Neural cell (in vitro differentiated cells): ENCODE measurements at regions not wholly inside any gene's neighbourhood (a gene's known extent, or its start where the extent isn't known, plus 50 kb on each side); places are given as distances from the start of the nearest gene placed in this dataset.

Experiments used
- H2AFZ ChIP-seq: fragments of 200-600, 300-800 bp; sonication (generic), shearing (Covaris generic); 2 replicates; pipeline ENCODE4 v1.6.0; 2014; ENCODE audit warnings: low read depth, mild to moderate bottlenecking, antibody characterized with exemption, low read length, moderate library complexity
- H3F3A ChIP-seq: fragments of 200-600 bp; shearing (Covaris generic); 2 replicates; pipeline ENCODE4 v1.6.1; 2016; ENCODE audit warnings: mild to moderate bottlenecking, moderate library complexity, mixed read lengths, antibody characterized with exemption, low read length; ENCODE audit not compliant: insufficient read depth, poor library complexity, severe bottlenecking
- H3K27ac ChIP-seq: fragments of 200-600, 300-800 bp; sonication (generic), shearing (Covaris generic); 2 replicates; pipeline ENCODE4 v1.5.1; 2014; ENCODE audit warnings: mild to moderate bottlenecking, low read length, moderate library complexity
- H3K27me3 ChIP-seq: fragments of 300-800, 200-600 bp; sonication (generic), shearing (Covaris generic); 2 replicates; pipeline ENCODE4 v1.6.0; 2014; ENCODE audit warnings: mild to moderate bottlenecking, low read depth, low read length, moderate library complexity; ENCODE audit not compliant: insufficient read depth
- H3K36me3 ChIP-seq: fragments of 300-800, 200-600 bp; sonication (generic), shearing (Covaris generic); 2 replicates; pipeline ENCODE4 v1.5.1; 2014; ENCODE audit warnings: mild to moderate bottlenecking, antibody characterized with exemption, low read length, moderate library complexity; ENCODE audit not compliant: insufficient read depth
- H3K4me2 ChIP-seq: fragments of 300-800, 200-600 bp; sonication (generic), shearing (Covaris generic); 2 replicates; pipeline ENCODE4 v1.6.0; 2014; ENCODE audit warnings: mild to moderate bottlenecking, low read length
- H3K4me3 ChIP-seq: fragments of 300-800, 200-600 bp; sonication (generic), shearing (Covaris generic); 2 replicates; pipeline ENCODE4 v1.5.1; 2014; ENCODE audit warnings: mild to moderate bottlenecking, low read length, moderate library complexity
- H3K79me2 ChIP-seq: fragments of 200-600 bp; shearing (Covaris generic); replicated peaks from 2 replicates; pipeline ENCODE4 v1.6.0; 2014; ENCODE audit warnings: mild to moderate bottlenecking, low read length, moderate library complexity; ENCODE audit not compliant: insufficient read depth
- H3K9ac ChIP-seq: fragments of 300-800, 200-600 bp; sonication (generic), shearing (Covaris generic); 2 replicates; pipeline ENCODE4 v1.6.1; 2016; ENCODE audit warnings: mild to moderate bottlenecking, low read length, mixed read lengths
- H3K9me2 ChIP-seq: fragments of 200-600 bp; shearing (Covaris generic); 2 replicates; pipeline ENCODE4 v1.6.1; 2016; ENCODE audit warnings: mild to moderate bottlenecking, low read length, mixed read lengths; ENCODE audit not compliant: insufficient read depth
- H3K9me3 ChIP-seq: fragments of 200-600, 300-800 bp; sonication (generic), shearing (Covaris generic); 2 replicates; pipeline ENCODE4 v1.6.1; 2016; ENCODE audit warnings: mild to moderate bottlenecking, mixed run types, low read length, moderate library complexity, mixed read lengths
- H4K20me1 ChIP-seq: fragments of 200-600 bp; shearing (Covaris generic); 2 replicates; pipeline ENCODE4 v1.6.1; 2016; ENCODE audit warnings: mild to moderate bottlenecking, mixed run types; ENCODE audit not compliant: insufficient read depth
- CTCF ChIP-seq: fragments of 450-650 bp; IDR thresholded peaks from 2 replicates; pipeline ENCODE4 v1.5.1; 2014; ENCODE audit warnings: antibody characterized with exemption, mild to moderate bottlenecking, moderate library complexity; ENCODE audit not compliant: poor library complexity, severe bottlenecking
- EP300 ChIP-seq: fragments of 450-650 bp; conservative IDR thresholded peaks from 2 replicates; pipeline ENCODE4 v1.6.1; 2014; ENCODE audit warnings: antibody characterized with exemption, mild to moderate bottlenecking, moderate library complexity; ENCODE audit not compliant: poor library complexity, severe bottlenecking
- EZH2 ChIP-seq: fragments of 200-600, 300-800 bp; shearing (Covaris generic), sonication (generic); IDR thresholded peaks from 2 replicates; pipeline ENCODE4 v1.6.1; 2014; ENCODE audit warnings: antibody characterized with exemption, low read length, borderline replicate concordance, mild to moderate bottlenecking; ENCODE audit not compliant: insufficient read depth, poor library complexity, severe bottlenecking
- MXI1 ChIP-seq: fragments of 450-650 bp; conservative IDR thresholded peaks from 2 replicates; pipeline ENCODE4 v1.6.1; 2014; ENCODE audit warnings: antibody characterized with exemption, mild to moderate bottlenecking; ENCODE audit not compliant: poor library complexity, severe bottlenecking
- POLR2AphosphoS5 ChIP-seq: IDR thresholded peaks from 2 replicates; pipeline ENCODE4 v1.6.1; 2012
- RAD21 ChIP-seq: fragments of 450-650 bp; conservative IDR thresholded peaks from 2 replicates; pipeline ENCODE4 v1.6.1; 2014; ENCODE audit warnings: antibody characterized with exemption, mild to moderate bottlenecking, moderate library complexity
- REST ChIP-seq: IDR thresholded peaks from 2 replicates; pipeline ENCODE4 v1.6.1; 2012; ENCODE audit warnings: borderline replicate concordance
- SMC3 ChIP-seq: fragments of 450-650 bp; conservative IDR thresholded peaks from 2 replicates; pipeline ENCODE4 v1.6.1; 2014; ENCODE audit warnings: antibody characterized with exemption, mild to moderate bottlenecking, moderate library complexity; ENCODE audit not compliant: poor library complexity
- TAF1 ChIP-seq: IDR thresholded peaks from 2 replicates; pipeline ENCODE4 v1.6.1; 2012; ENCODE audit warnings: low read depth

- Histone ChIP-seq H3K9ac (no peak overlapping the region), H3K27ac (no peak overlapping the region), H3K36me3 (no peaks in the 10 kb centered on the region), H3K4me2 (no peak overlapping the region), H4K20me1 (no peaks in the 10 kb centered on the region), H3K27me3 (no peaks in the 10 kb centered on the region), H3K9me3 (no peaks in the 10 kb centered on the region), H2AFZ (no peak overlapping the region), H3K4me3 (no peak overlapping the region), H3K9me2 (no peaks in the 10 kb centered on the region), H3F3A (no peaks in the 10 kb centered on the region), H3K79me2 (no peaks in the 10 kb centered on the region)
- TF ChIP-seq MXI1 (no peak), SMC3 (no peak)
These were observed 286.4 kb upstream of the TENM4 start for GRCh38 chr11:79727221-79727620.

GRCh38 chr11:79720115-79720514 is 279.3 kb upstream of the TENM4 start:
- TF ChIP-seq POLR2AphosphoS5: no peak
- TF ChIP-seq REST: no peak
- TF ChIP-seq RAD21: no peak
- TF ChIP-seq MXI1: no peak
- no peak for TF ChIP-seq TAF1
- TF ChIP-seq EP300: no peak
- TF ChIP-seq EZH2: no peak
- TF ChIP-seq CTCF: no peak
- TF ChIP-seq SMC3: no peak
- Histone ChIP-seq H3K9me3 (no peaks in the 10 kb centered on the region), H3F3A (no peaks in the 10 kb centered on the region), H3K27me3 (no peaks in the 10 kb centered on the region), H3K4me2 (no peak overlapping the region), H2AFZ (no peak overlapping the region), H4K20me1 (no peaks in the 10 kb centered on the region), H3K79me2 (no peaks in the 10 kb centered on the region), H3K4me3 (no peak overlapping the region), H3K36me3 (no peaks in the 10 kb centered on the region), H3K9me2 (no peaks in the 10 kb centered on the region), H3K9ac (no peak overlapping the region), H3K27ac (no peak overlapping the region)

- no peaks in the 10 kb centered on the region for H3F3A ChIP-seq
- no peaks in the 10 kb centered on the region for H3K27me3 ChIP-seq
- no peaks in the 10 kb centered on the region for H3K79me2 ChIP-seq
- H3K27ac ChIP-seq: no peak overlapping the region
- H3K9ac ChIP-seq: no peak overlapping the region
- no peaks in the 10 kb centered on the region for H3K9me2 ChIP-seq
- H3K4me3 ChIP-seq: no peak overlapping the region
- H3K4me2 ChIP-seq: no peak overlapping the region
- no peaks in the 10 kb centered on the region for H3K9me3 ChIP-seq
- TF ChIP-seq RAD21 (peak; percentile 65), EP300 (no peak), MXI1 (no peak), TAF1 (no peak), REST (no peak), CTCF (peak; percentile 47), POLR2AphosphoS5 (no peak), SMC3 (peak; percentile 60), EZH2 (no peak)
- no peaks in the 10 kb centered on the region for H3K36me3 ChIP-seq
- H2AFZ ChIP-seq: no peak overlapping the region
- H4K20me1 ChIP-seq: no peaks in the 10 kb centered on the region
These were observed 267.6 kb upstream of the TENM4 start for GRCh38 chr11:79708319-79708932.
